ENCODE measurements at regions not wholly inside any gene's neighbourhood (a gene's known extent, or its start where the extent isn't known, plus 50 kb on each side); places are given as distances from the start of the nearest gene placed in this dataset.

DNA sequence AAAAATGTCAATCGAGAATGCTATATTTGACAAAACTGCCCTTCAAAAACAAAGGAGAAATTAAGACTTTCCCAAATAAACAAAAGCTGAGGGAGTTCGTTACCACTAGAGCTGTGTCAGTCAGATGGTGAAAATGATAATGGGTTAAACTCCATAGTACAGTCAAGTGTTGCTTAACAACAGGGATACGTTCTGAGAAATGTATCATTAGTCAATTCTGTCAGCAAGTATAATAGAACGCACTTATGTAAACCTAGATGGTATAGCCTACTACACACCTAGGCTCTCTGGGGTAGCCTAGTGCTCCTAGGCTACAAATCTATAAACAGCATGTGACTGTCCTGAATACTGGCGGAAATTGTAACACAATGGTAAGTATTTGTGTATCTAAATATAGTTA, 138.7 kb downstream of the DRD1 start:
- no peaks in the 10 kb centered on the region for H3K9me2 ChIP-seq (replicated peaks; ENCODE audit: control insufficient read depth, low read length)
- TF ChIP-seq, protein P1, sequence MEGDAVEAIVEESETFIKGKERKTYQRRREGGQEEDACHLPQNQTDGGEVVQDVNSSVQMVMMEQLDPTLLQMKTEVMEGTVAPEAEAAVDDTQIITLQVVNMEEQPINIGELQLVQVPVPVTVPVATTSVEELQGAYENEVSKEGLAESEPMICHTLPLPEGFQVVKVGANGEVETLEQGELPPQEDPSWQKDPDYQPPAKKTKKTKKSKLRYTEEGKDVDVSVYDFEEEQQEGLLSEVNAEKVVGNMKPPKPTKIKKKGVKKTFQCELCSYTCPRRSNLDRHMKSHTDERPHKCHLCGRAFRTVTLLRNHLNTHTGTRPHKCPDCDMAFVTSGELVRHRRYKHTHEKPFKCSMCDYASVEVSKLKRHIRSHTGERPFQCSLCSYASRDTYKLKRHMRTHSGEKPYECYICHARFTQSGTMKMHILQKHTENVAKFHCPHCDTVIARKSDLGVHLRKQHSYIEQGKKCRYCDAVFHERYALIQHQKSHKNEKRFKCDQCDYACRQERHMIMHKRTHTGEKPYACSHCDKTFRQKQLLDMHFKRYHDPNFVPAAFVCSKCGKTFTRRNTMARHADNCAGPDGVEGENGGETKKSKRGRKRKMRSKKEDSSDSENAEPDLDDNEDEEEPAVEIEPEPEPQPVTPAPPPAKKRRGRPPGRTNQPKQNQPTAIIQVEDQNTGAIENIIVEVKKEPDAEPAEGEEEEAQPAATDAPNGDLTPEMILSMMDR (IDR thresholded peaks at IDR 0.05; ENCODE audit: low read depth, low read length, poor library complexity, severe bottlenecking): no peak
- TF ChIP-seq EZH2phosphoT487 (IDR thresholded peaks at IDR 0.05; ENCODE audit: borderline replicate concordance, low read length): no peak
- H3K27me3 ChIP-seq (ENCODE audit: control insufficient read depth, low read length): no peaks in the 10 kb centered on the region
- H3F3A ChIP-seq (ENCODE audit: control insufficient read depth, insufficient read depth): no peaks in the 10 kb centered on the region
- no peak overlapping the region for H3K4me3 ChIP-seq (ENCODE audit: low read length)
- H3K9me3 ChIP-seq (ENCODE audit: control insufficient read depth, insufficient read depth, low read length): peaks cover 7% of the 10 kb centered on the region; the same call in 1 of the 2 replicates
- peaks cover 13% of the 10 kb centered on the region for H3K4me1 ChIP-seq (ENCODE audit: control insufficient read depth, low read length)
- no peak overlapping the region for H3K4me2 ChIP-seq (ENCODE audit: low read length)
- no peak overlapping the region for H3K27ac ChIP-seq (ENCODE audit: low read depth, low read length)
- H3K79me2 ChIP-seq (ENCODE audit: control insufficient read depth, low read length): no peaks in the 10 kb centered on the region
- H3K36me3 ChIP-seq (ENCODE audit: control insufficient read depth, low read length): no peaks in the 10 kb centered on the region
- no peaks in the 10 kb centered on the region for H4K20me1 ChIP-seq (ENCODE audit: control insufficient read depth, insufficient read depth, low read depth, low read length)

DNA sequence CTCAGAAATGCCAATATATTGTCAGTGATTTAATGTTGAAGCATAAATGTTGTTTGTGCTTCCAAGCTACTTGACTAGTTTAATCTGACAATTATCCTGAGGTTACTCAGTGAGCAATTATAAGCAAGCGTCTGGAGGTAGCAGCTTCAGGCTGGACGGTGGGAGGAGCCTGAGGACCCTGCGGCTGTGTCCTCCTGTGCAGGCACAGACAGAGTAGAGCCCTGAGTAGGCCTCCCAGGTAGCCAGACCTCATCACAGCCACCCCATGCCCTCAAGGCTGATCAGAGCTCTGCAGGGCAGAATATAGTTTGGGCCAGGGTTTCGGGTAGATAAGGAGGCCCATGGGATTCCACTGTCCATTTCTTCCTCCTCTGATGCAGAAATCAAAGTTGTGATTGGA, 153.6 kb downstream of the DRD1 start:
- Histone ChIP-seq H3K4me2 (ENCODE audit: low read length) (no peak overlapping the region), H3K9me3 (ENCODE audit: control insufficient read depth, insufficient read depth, low read length) (no peaks in the 10 kb centered on the region), H3F3A (ENCODE audit: control insufficient read depth, insufficient read depth) (no peaks in the 10 kb centered on the region), H3K27ac (ENCODE audit: low read depth, low read length) (no peak overlapping the region), H3K4me3 (ENCODE audit: low read length) (no peak overlapping the region), H4K20me1 (ENCODE audit: control insufficient read depth, insufficient read depth, low read depth, low read length) (no peaks in the 10 kb centered on the region), H3K4me1 (ENCODE audit: control insufficient read depth, low read length) (no peaks in the 10 kb centered on the region), H3K79me2 (ENCODE audit: control insufficient read depth, low read length) (no peaks in the 10 kb centered on the region), H3K9me2 (replicated peaks; ENCODE audit: control insufficient read depth, low read length) (no peaks in the 10 kb centered on the region), H3K27me3 (ENCODE audit: control insufficient read depth, low read length) (no peaks in the 10 kb centered on the region), H3K36me3 (ENCODE audit: control insufficient read depth, low read length) (no peaks in the 10 kb centered on the region)
- TF ChIP-seq, protein P1 (IDR thresholded peaks at IDR 0.05; ENCODE audit: low read depth, low read length, poor library complexity, severe bottlenecking): no peak
- no peak for TF ChIP-seq EZH2phosphoT487 (IDR thresholded peaks at IDR 0.05; ENCODE audit: borderline replicate concordance, low read length)

DNA sequence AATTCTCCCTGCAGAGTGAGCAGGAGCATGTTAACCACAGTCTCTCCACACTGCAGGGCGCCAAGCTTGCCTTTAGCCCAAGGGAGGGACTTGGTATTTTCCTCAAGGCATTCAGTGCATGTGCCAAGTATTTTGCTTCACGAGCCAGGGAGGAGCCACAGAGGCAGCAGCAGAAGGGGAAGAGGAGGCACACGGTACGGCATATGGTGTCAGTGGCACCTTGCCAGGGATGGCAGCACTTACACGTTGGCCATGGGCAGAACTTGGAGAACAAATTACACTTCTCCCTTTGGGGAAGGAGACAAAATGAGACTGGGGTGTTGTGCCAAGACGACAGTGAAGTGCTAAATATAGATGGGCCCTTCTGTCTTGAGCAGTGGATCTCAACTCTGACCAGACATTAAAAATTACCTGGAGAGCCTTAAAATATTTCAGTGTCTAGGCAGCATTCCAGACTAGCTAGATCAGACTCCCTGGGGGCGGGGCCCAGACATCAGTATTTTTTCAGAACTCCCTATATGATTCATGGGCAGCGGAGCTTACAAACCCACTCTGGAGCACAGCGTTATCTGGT, 155.8 kb downstream of the DRD1 start:
- no peak overlapping the region for H3K4me2 ChIP-seq (ENCODE audit: low read length)
- no peak for TF ChIP-seq EZH2phosphoT487 (IDR thresholded peaks at IDR 0.05; ENCODE audit: borderline replicate concordance, low read length)
- TF ChIP-seq, protein P1 (IDR thresholded peaks at IDR 0.05; ENCODE audit: low read depth, low read length, poor library complexity, severe bottlenecking): no peak
- no peak overlapping the region for H3K27ac ChIP-seq (ENCODE audit: low read depth, low read length)

More for the DNA sequence above, 155.8 kb downstream of the DRD1 start:
- no peaks in the 10 kb centered on the region for H3K27me3 ChIP-seq (ENCODE audit: control insufficient read depth, low read length)
- no peaks in the 10 kb centered on the region for H3K9me2 ChIP-seq (replicated peaks; ENCODE audit: control insufficient read depth, low read length)
- H3F3A ChIP-seq (ENCODE audit: control insufficient read depth, insufficient read depth): no peaks in the 10 kb centered on the region
- H3K36me3 ChIP-seq (ENCODE audit: control insufficient read depth, low read length): no peaks in the 10 kb centered on the region
- H3K79me2 ChIP-seq (ENCODE audit: control insufficient read depth, low read length): no peaks in the 10 kb centered on the region
- H4K20me1 ChIP-seq (ENCODE audit: control insufficient read depth, insufficient read depth, low read depth, low read length): no peaks in the 10 kb centered on the region
- H3K9me3 ChIP-seq (ENCODE audit: control insufficient read depth, insufficient read depth, low read length): no peaks in the 10 kb centered on the region
- no peak overlapping the region for H3K4me3 ChIP-seq (ENCODE audit: low read length)
- no peaks in the 10 kb centered on the region for H3K4me1 ChIP-seq (ENCODE audit: control insufficient read depth, low read length)

Measured in DOHH2 (cell line).